ENCODE measurements at regions not wholly inside any gene's neighbourhood (a gene's known extent, or its start where the extent isn't known, plus 50 kb on each side); places are given as distances from the start of the nearest gene placed in this dataset.
"Not testable (repeated sequence)": the region's sequence is repeated elsewhere in the genome, so short reads cannot be mapped to it uniquely, and the experiment has no call there.

GRCh38 chr6:168171673-168172353 is 92.8 kb upstream of the FRMD1 start:
- no peak overlapping the region for H3K27ac ChIP-seq
- no peak for TF ChIP-seq CTCF (conservative IDR thresholded peaks at IDR 0.05; ENCODE audit: low read depth, low read length)
- no peak overlapping the region for H3K4me3 ChIP-seq (IDR thresholded peaks at IDR 0.05; ENCODE audit: insufficient read depth, low read depth, low read length)
- H4K20me1 ChIP-seq (ENCODE audit: insufficient read depth) = no peaks in the 10 kb centered on the region
- no peak overlapping the region for H3K4me2 ChIP-seq
- H3K9ac ChIP-seq = no peak overlapping the region
- no peaks in the 10 kb centered on the region for H3K79me2 ChIP-seq (ENCODE audit: insufficient read depth, low read depth)
- no peaks in the 10 kb centered on the region for H3K36me3 ChIP-seq (ENCODE audit: insufficient read depth)
- H2AFZ ChIP-seq (ENCODE audit: low read depth) = no peak overlapping the region
- peaks cover 8% of the 10 kb centered on the region for H3K4me1 ChIP-seq (ENCODE audit: low read depth, poor library complexity, severe bottlenecking)
- H3K27me3 ChIP-seq (ENCODE audit: insufficient read depth, low read depth) = no peaks in the 10 kb centered on the region

- no peaks in the 10 kb centered on the region for H3K36me3 ChIP-seq (ENCODE audit: insufficient read depth)
- no peak overlapping the region for H3K4me2 ChIP-seq
- H3K79me2 ChIP-seq (ENCODE audit: insufficient read depth, low read depth) = no peaks in the 10 kb centered on the region
- no peak for TF ChIP-seq CTCF (conservative IDR thresholded peaks at IDR 0.05; ENCODE audit: low read depth, low read length)
- H2AFZ ChIP-seq (ENCODE audit: low read depth) = no peak overlapping the region
- H4K20me1 ChIP-seq (ENCODE audit: insufficient read depth) = no peaks in the 10 kb centered on the region
- no peaks in the 10 kb centered on the region for H3K4me1 ChIP-seq (ENCODE audit: low read depth, poor library complexity, severe bottlenecking)
- no peaks in the 10 kb centered on the region for H3K27me3 ChIP-seq (ENCODE audit: insufficient read depth, low read depth)
- H3K9ac ChIP-seq = no peak overlapping the region
- H3K27ac ChIP-seq = no peak overlapping the region
- no peak overlapping the region for H3K4me3 ChIP-seq (IDR thresholded peaks at IDR 0.05; ENCODE audit: insufficient read depth, low read depth, low read length)
Measured at GRCh38 chr6:168170841-168171601, 92.0 kb upstream of the FRMD1 start.

GRCh38 chr6:168169624-168170023 is 90.6 kb upstream of the FRMD1 start:
- no peaks in the 10 kb centered on the region for H3K79me2 ChIP-seq (ENCODE audit: insufficient read depth, low read depth)
- H3K4me2 ChIP-seq = no peak overlapping the region
- no peak for TF ChIP-seq CTCF (conservative IDR thresholded peaks at IDR 0.05; ENCODE audit: low read depth, low read length)
- H3K27ac ChIP-seq = no peak overlapping the region
- H2AFZ ChIP-seq (ENCODE audit: low read depth) = no peak overlapping the region
- H4K20me1 ChIP-seq (ENCODE audit: insufficient read depth) = no peaks in the 10 kb centered on the region
- H3K4me3 ChIP-seq (IDR thresholded peaks at IDR 0.05; ENCODE audit: insufficient read depth, low read depth, low read length) = no peak overlapping the region
- no peaks in the 10 kb centered on the region for H3K27me3 ChIP-seq (ENCODE audit: insufficient read depth, low read depth)
- H3K36me3 ChIP-seq (ENCODE audit: insufficient read depth) = no peaks in the 10 kb centered on the region
- H3K9ac ChIP-seq = no peak overlapping the region
- no peaks in the 10 kb centered on the region for H3K4me1 ChIP-seq (ENCODE audit: low read depth, poor library complexity, severe bottlenecking)

- H4K20me1 ChIP-seq (ENCODE audit: insufficient read depth); H3K9ac ChIP-seq; H3K4me2 ChIP-seq; H3K4me3 ChIP-seq (IDR thresholded peaks at IDR 0.05; ENCODE audit: insufficient read depth, low read depth, low read length); H3K79me2 ChIP-seq (ENCODE audit: insufficient read depth, low read depth); H2AFZ ChIP-seq (ENCODE audit: low read depth); H3K4me1 ChIP-seq (ENCODE audit: low read depth, poor library complexity, severe bottlenecking); H3K36me3 ChIP-seq (ENCODE audit: insufficient read depth); H3K27me3 ChIP-seq (ENCODE audit: insufficient read depth, low read depth); H3K27ac ChIP-seq: not testable (repeated sequence)
Measured at GRCh38 chr6:168168936-168169335, 89.9 kb upstream of the FRMD1 start.

GRCh38 chr6:168168330-168168729 is 89.3 kb upstream of the FRMD1 start:
- not testable (repeated sequence) for H3K4me1 ChIP-seq (ENCODE audit: low read depth, poor library complexity, severe bottlenecking); H4K20me1 ChIP-seq (ENCODE audit: insufficient read depth); H3K9ac ChIP-seq; H3K79me2 ChIP-seq (ENCODE audit: insufficient read depth, low read depth); H3K27ac ChIP-seq; H2AFZ ChIP-seq (ENCODE audit: low read depth); H3K4me2 ChIP-seq; H3K27me3 ChIP-seq (ENCODE audit: insufficient read depth, low read depth); H3K36me3 ChIP-seq (ENCODE audit: insufficient read depth); H3K4me3 ChIP-seq (IDR thresholded peaks at IDR 0.05; ENCODE audit: insufficient read depth, low read depth, low read length)
